ENCODE measurements at regions not wholly inside any gene's neighbourhood (a gene's known extent, or its start where the extent isn't known, plus 50 kb on each side); places are given as distances from the start of the nearest gene placed in this dataset.

DNA sequence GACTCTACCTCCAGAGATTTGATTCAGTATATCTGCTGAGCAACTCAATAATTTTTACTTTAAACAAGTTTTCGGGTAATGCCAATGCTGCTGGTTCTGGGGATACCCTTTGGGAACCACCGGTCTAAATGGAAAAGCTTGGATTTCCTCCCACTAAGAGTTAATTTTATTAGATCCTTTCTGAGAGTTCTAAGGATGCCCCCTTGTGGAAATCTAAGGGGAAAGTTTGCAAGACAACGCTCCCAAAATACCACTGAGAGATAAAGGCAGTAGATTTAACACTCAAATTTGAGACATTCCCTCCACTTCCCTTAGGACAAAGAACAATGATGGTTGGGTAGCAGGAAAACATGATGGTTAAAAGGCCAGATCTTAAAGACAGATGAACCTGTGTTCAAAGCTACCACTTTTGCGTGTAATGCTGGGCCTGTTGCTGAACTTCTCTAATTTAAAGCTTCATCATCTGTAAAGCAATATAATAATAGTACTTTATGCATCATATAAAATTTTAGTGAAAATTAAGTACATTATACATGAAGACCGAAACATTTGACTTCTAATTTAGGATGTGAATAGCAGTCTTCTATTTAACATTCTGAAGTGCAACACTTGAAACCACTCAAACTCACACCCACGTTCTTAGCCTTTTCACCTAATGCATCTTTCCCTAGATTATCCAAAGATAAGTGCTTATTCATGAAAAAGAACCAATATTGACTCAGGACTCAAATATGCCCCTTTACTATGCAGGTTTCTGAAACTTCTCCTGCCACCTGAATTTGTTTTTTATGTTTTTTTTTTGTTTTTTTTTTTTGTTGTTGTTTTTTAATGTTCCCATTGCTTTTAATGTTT, 110.1 kb upstream of the LUZP2 start:
- no peak overlapping the region for H3K27ac ChIP-seq (replicated peaks; ENCODE audit: low read length)
- H4K91ac ChIP-seq (ENCODE audit: low read depth, low read length, poor library complexity): no peak overlapping the region
- H2BK12ac ChIP-seq (ENCODE audit: low read length): no peak overlapping the region
- H3K4me2 ChIP-seq (ENCODE audit: insufficient read depth, low read length, poor library complexity, severe bottlenecking): no peak overlapping the region
- no peaks in the 10 kb centered on the region for H3K9me3 ChIP-seq (replicated peaks in 1 of 2; ENCODE audit: control insufficient read depth in 2 of 2, insufficient read depth in 1 of 2, low read depth in 1 of 2, low read length in 2 of 2)
- no peaks in the 10 kb centered on the region for H3K36me3 ChIP-seq (replicated peaks in 1 of 2; ENCODE audit: control insufficient read depth in 2 of 2, insufficient read depth in 2 of 2, low read length in 2 of 2)
- no peak overlapping the region for H2BK120ac ChIP-seq (ENCODE audit: low read depth, low read length)
- no peak overlapping the region for H2BK5ac ChIP-seq (ENCODE audit: low read length)
- no peak overlapping the region for H3K18ac ChIP-seq (ENCODE audit: low read length)
- WGBS, 2 donors (ENCODE audit: extremely low coverage in 2 of 2, insufficient read length in 2 of 2, insufficient replicate concordance in 1 of 2): no CpG with 5 or more reads among the region's 6 CpGs
- no peak overlapping the region for H2AK5ac ChIP-seq (ENCODE audit: low read depth, low read length)
- DNase-seq (ENCODE audit: low spot score): no peak
- H3K14ac ChIP-seq (ENCODE audit: low read length): no peak overlapping the region
- no peak overlapping the region for H3K4ac ChIP-seq (ENCODE audit: low read length)
- no peak overlapping the region for H4K8ac ChIP-seq (ENCODE audit: low read depth, low read length)
- H3K79me1 ChIP-seq (ENCODE audit: low read depth, low read length): no peaks in the 10 kb centered on the region
- H3K4me3 ChIP-seq (ENCODE audit: low read length in 2 of 2): no peak overlapping the region
- H3K23ac ChIP-seq (ENCODE audit: low read depth, low read length, poor library complexity): no peak overlapping the region
- no peaks in the 10 kb centered on the region for H3K4me1 ChIP-seq (ENCODE audit: control insufficient read depth in 2 of 2, insufficient read depth in 1 of 2, low read depth in 1 of 2, low read length in 2 of 2)
- H2AFZ ChIP-seq (ENCODE audit: low read length): no peak overlapping the region
- no peak overlapping the region for H2BK15ac ChIP-seq (ENCODE audit: low read length)
- no peaks in the 10 kb centered on the region for H3K27me3 ChIP-seq (ENCODE audit: control insufficient read depth in 3 of 3, insufficient read depth in 3 of 3, low read depth in 1 of 3, low read length in 3 of 3)
- no peak overlapping the region for H3K9ac ChIP-seq (ENCODE audit: low read depth, low read length, poor library complexity)

DNA sequence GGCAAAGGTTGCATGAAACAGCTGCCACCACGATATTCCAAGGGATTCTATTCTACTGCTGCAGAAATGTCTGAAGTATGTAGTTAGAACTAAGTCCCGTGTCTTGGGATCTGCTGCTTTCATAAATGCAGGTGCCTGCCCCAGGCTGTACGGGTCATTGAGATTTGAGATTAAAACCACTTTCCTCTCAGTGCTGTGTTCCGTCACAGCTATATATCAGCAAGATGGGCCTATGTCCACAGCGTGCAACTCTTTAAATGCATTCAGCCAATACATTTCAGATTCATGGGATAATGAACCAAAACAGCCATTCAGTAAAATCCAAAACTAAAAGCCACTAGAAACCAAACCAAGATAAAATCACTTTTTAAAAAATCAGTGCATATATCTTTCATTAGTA, 107.3 kb upstream of the LUZP2 start:
- Histone ChIP-seq H2AFZ (ENCODE audit: low read length) (no peak overlapping the region), H3K4ac (ENCODE audit: low read length) (no peak overlapping the region), H4K91ac (ENCODE audit: low read depth, low read length, poor library complexity) (no peak overlapping the region), H3K9ac (ENCODE audit: low read depth, low read length, poor library complexity) (no peak overlapping the region), H2BK120ac (ENCODE audit: low read depth, low read length) (no peak overlapping the region), H3K36me3 (replicated peaks in 1 of 2; ENCODE audit: control insufficient read depth in 2 of 2, insufficient read depth in 2 of 2, low read length in 2 of 2) (no peaks in the 10 kb centered on the region), H3K4me3 (ENCODE audit: low read length in 2 of 2) (no peak overlapping the region), H3K9me3 (replicated peaks in 1 of 2; ENCODE audit: control insufficient read depth in 2 of 2, insufficient read depth in 1 of 2, low read depth in 1 of 2, low read length in 2 of 2) (no peaks in the 10 kb centered on the region), H2BK15ac (ENCODE audit: low read length) (no peak overlapping the region), H3K27ac (replicated peaks; ENCODE audit: low read length) (no peak overlapping the region), H3K79me1 (ENCODE audit: low read depth, low read length) (no peaks in the 10 kb centered on the region), H2BK5ac (ENCODE audit: low read length) (no peak overlapping the region), H2AK5ac (ENCODE audit: low read depth, low read length) (no peak overlapping the region), H3K23ac (ENCODE audit: low read depth, low read length, poor library complexity) (no peak overlapping the region), H2BK12ac (ENCODE audit: low read length) (no peak overlapping the region), H3K4me2 (ENCODE audit: insufficient read depth, low read length, poor library complexity, severe bottlenecking) (no peak overlapping the region), H3K4me1 (ENCODE audit: control insufficient read depth in 2 of 2, insufficient read depth in 1 of 2, low read depth in 1 of 2, low read length in 2 of 2) (no peaks in the 10 kb centered on the region), H3K18ac (ENCODE audit: low read length) (no peak overlapping the region), H3K27me3 (ENCODE audit: control insufficient read depth in 3 of 3, insufficient read depth in 3 of 3, low read depth in 1 of 3, low read length in 3 of 3) (no peaks in the 10 kb centered on the region), H3K14ac (ENCODE audit: low read length) (no peak overlapping the region), H4K8ac (ENCODE audit: low read depth, low read length) (no peak overlapping the region)
- no peak for DNase-seq (ENCODE audit: low spot score)
- WGBS, 2 donors (ENCODE audit: extremely low coverage in 2 of 2, insufficient read length in 2 of 2, insufficient replicate concordance in 1 of 2): no CpG with 5 or more reads among the region's 5 CpGs

DNA sequence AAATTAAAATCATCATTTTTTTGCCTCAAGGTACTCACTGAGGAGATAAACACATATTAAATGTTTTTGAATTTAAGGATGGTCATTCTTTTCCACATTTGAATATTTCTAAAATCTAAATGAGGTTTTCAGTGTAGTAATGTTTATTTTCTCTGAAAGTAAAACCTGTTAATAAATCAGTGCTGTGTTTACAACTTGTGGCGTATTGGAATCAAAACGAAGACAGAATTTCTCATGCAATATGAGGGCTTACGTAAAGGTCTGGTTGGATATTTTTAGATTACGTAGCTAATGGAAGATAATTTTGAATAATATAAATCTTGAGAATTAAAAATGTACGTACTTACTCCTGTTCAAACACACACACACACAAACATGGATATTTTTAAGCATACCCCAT, 106.8 kb upstream of the LUZP2 start:
- Histone ChIP-seq H4K8ac (ENCODE audit: low read depth, low read length) (no peak overlapping the region), H3K4me2 (ENCODE audit: insufficient read depth, low read length, poor library complexity, severe bottlenecking) (no peak overlapping the region), H3K9ac (ENCODE audit: low read depth, low read length, poor library complexity) (no peak overlapping the region), H3K14ac (ENCODE audit: low read length) (no peak overlapping the region), H3K18ac (ENCODE audit: low read length) (no peak overlapping the region), H3K9me3 (replicated peaks in 1 of 2; ENCODE audit: control insufficient read depth in 2 of 2, insufficient read depth in 1 of 2, low read depth in 1 of 2, low read length in 2 of 2) (no peaks in the 10 kb centered on the region), H3K4ac (ENCODE audit: low read length) (no peak overlapping the region), H3K27ac (replicated peaks; ENCODE audit: low read length) (no peak overlapping the region), H2BK120ac (ENCODE audit: low read depth, low read length) (no peak overlapping the region), H3K79me1 (ENCODE audit: low read depth, low read length) (no peaks in the 10 kb centered on the region), H3K4me3 (ENCODE audit: low read length in 2 of 2) (no peak overlapping the region), H2BK5ac (ENCODE audit: low read length) (no peak overlapping the region), H3K27me3 (ENCODE audit: control insufficient read depth in 3 of 3, insufficient read depth in 3 of 3, low read depth in 1 of 3, low read length in 3 of 3) (no peaks in the 10 kb centered on the region), H3K23ac (ENCODE audit: low read depth, low read length, poor library complexity) (no peak overlapping the region), H2BK15ac (ENCODE audit: low read length) (no peak overlapping the region), H2AFZ (ENCODE audit: low read length) (no peak overlapping the region), H4K91ac (ENCODE audit: low read depth, low read length, poor library complexity) (no peak overlapping the region), H3K4me1 (ENCODE audit: control insufficient read depth in 2 of 2, insufficient read depth in 1 of 2, low read depth in 1 of 2, low read length in 2 of 2) (no peaks in the 10 kb centered on the region), H2BK12ac (ENCODE audit: low read length) (no peak overlapping the region), H3K36me3 (replicated peaks in 1 of 2; ENCODE audit: control insufficient read depth in 2 of 2, insufficient read depth in 2 of 2, low read length in 2 of 2) (no peaks in the 10 kb centered on the region), H2AK5ac (ENCODE audit: low read depth, low read length) (no peak overlapping the region)
- WGBS, 2 donors (ENCODE audit: extremely low coverage in 2 of 2, insufficient read length in 2 of 2, insufficient replicate concordance in 1 of 2): no CpG with 5 or more reads among the region's 5 CpGs
- no peak for DNase-seq (ENCODE audit: low spot score)

DNA sequence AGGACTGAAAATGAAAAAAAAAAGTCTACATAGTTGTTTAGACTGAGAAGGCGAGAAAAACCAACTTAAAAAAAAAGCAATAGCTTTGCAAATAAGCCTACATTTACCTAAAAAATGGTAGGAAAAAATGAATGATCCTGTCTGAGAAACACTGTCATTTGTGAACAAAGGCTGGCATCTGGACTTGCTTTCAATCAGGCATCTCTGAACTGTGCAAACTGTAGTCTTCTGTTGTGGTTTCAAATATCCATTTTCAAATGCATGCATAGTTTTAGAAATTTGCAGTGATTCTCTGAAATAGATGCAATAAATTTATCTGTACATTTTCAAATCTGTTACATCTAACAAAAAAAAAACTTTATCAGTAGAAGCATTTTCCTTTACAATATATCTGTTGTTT, 106.1 kb upstream of the LUZP2 start:
- no peak overlapping the region for H3K27ac ChIP-seq (replicated peaks; ENCODE audit: low read length)
- no CpG with 5 or more reads among the region's 1 CpG for WGBS, 2 donors (ENCODE audit: extremely low coverage in 2 of 2, insufficient read length in 2 of 2, insufficient replicate concordance in 1 of 2)
- H3K23ac ChIP-seq (ENCODE audit: low read depth, low read length, poor library complexity): no peak overlapping the region
- no peak overlapping the region for H2BK15ac ChIP-seq (ENCODE audit: low read length)
- no peak overlapping the region for H4K91ac ChIP-seq (ENCODE audit: low read depth, low read length, poor library complexity)
- no peak overlapping the region for H3K9ac ChIP-seq (ENCODE audit: low read depth, low read length, poor library complexity)
- no peak overlapping the region for H2BK120ac ChIP-seq (ENCODE audit: low read depth, low read length)
- H3K27me3 ChIP-seq (ENCODE audit: control insufficient read depth in 3 of 3, insufficient read depth in 3 of 3, low read depth in 1 of 3, low read length in 3 of 3): no peaks in the 10 kb centered on the region
- H3K4me1 ChIP-seq (ENCODE audit: control insufficient read depth in 2 of 2, insufficient read depth in 1 of 2, low read depth in 1 of 2, low read length in 2 of 2): no peaks in the 10 kb centered on the region
- H2BK12ac ChIP-seq (ENCODE audit: low read length): no peak overlapping the region
- H3K18ac ChIP-seq (ENCODE audit: low read length): no peak overlapping the region
- no peak for DNase-seq (ENCODE audit: low spot score)
- no peak overlapping the region for H2BK5ac ChIP-seq (ENCODE audit: low read length)
- no peaks in the 10 kb centered on the region for H3K36me3 ChIP-seq (replicated peaks in 1 of 2; ENCODE audit: control insufficient read depth in 2 of 2, insufficient read depth in 2 of 2, low read length in 2 of 2)
- H4K8ac ChIP-seq (ENCODE audit: low read depth, low read length): no peak overlapping the region
- no peak overlapping the region for H3K4me2 ChIP-seq (ENCODE audit: insufficient read depth, low read length, poor library complexity, severe bottlenecking)
- no peak overlapping the region for H3K14ac ChIP-seq (ENCODE audit: low read length)
- H2AK5ac ChIP-seq (ENCODE audit: low read depth, low read length): no peak overlapping the region
- no peaks in the 10 kb centered on the region for H3K9me3 ChIP-seq (replicated peaks in 1 of 2; ENCODE audit: control insufficient read depth in 2 of 2, insufficient read depth in 1 of 2, low read depth in 1 of 2, low read length in 2 of 2)
- H2AFZ ChIP-seq (ENCODE audit: low read length): no peak overlapping the region
- H3K79me1 ChIP-seq (ENCODE audit: low read depth, low read length): no peaks in the 10 kb centered on the region
- H3K4ac ChIP-seq (ENCODE audit: low read length): no peak overlapping the region
- no peak overlapping the region for H3K4me3 ChIP-seq (ENCODE audit: low read length in 2 of 2)
